ENCODE measurements at regions not wholly inside any gene's neighbourhood (a gene's known extent, or its start where the extent isn't known, plus 50 kb on each side); places are given as distances from the start of the nearest gene placed in this dataset.
"Not testable (repeated sequence)": the region's sequence is repeated elsewhere in the genome, so short reads cannot be mapped to it uniquely, and the experiment has no call there.

DNA sequence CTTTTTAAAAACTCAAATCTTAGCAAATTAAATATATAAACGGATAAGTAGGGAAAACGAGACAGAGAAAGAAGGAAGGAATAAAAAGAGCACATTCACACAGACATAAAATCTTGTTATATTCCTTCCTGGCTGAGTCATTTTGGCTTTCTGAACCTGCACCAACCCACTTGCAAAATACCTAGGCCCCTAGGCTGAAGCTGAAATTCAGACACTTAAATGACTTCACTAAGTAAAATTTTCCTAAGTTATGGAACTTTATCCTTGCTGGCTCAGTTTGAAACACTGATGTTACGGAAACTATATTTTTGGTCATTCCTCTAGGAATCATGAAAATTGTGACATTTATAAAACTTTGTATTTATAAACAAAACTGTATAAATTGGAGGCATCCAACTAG lies 462.8 kb upstream of the NFIA start:
- no peak for DNase-seq (ENCODE audit: low read depth)

DNA sequence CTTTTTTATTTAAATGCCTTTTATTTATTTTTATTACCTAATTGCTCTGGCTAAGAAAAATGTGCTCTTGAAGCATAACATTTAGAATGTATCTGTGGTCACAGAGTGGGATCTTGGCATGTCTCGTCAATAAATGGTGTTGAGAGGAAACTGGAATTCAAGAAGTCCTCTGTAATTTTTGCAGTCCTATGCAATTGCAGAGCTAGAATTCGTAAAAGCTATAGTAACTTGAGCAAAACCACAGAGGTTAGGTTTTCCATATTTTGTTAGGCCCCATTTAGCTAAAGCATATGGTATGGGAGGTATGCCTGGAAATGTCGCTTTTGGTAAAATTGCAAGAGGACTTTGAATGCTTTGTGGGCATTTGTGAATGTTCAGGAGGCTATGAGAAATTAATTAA lies 466.7 kb upstream of the NFIA start:
- no peak for DNase-seq (ENCODE audit: low read depth)
- Histone ChIP-seq H3K27me3 (ENCODE audit: control insufficient read depth, insufficient read depth, low read length) (no peaks in the 10 kb centered on the region), H3K4me3 (ENCODE audit: low read depth, low read length) (no peak overlapping the region), H3K36me3 (ENCODE audit: control insufficient read depth, insufficient read depth, low read length) (no peaks in the 10 kb centered on the region)
- TF ChIP-seq, protein P1, sequence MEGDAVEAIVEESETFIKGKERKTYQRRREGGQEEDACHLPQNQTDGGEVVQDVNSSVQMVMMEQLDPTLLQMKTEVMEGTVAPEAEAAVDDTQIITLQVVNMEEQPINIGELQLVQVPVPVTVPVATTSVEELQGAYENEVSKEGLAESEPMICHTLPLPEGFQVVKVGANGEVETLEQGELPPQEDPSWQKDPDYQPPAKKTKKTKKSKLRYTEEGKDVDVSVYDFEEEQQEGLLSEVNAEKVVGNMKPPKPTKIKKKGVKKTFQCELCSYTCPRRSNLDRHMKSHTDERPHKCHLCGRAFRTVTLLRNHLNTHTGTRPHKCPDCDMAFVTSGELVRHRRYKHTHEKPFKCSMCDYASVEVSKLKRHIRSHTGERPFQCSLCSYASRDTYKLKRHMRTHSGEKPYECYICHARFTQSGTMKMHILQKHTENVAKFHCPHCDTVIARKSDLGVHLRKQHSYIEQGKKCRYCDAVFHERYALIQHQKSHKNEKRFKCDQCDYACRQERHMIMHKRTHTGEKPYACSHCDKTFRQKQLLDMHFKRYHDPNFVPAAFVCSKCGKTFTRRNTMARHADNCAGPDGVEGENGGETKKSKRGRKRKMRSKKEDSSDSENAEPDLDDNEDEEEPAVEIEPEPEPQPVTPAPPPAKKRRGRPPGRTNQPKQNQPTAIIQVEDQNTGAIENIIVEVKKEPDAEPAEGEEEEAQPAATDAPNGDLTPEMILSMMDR (IDR thresholded peaks at IDR 0.05; ENCODE audit: insufficient read depth, low read length, poor library complexity, severe bottlenecking): no peak

More for the DNA sequence above, 462.8 kb upstream of the NFIA start:
- no peaks in the 10 kb centered on the region for H3K27me3 ChIP-seq (ENCODE audit: control insufficient read depth, insufficient read depth, low read length)
- H3K36me3 ChIP-seq (ENCODE audit: control insufficient read depth, insufficient read depth, low read length): no peaks in the 10 kb centered on the region
- TF ChIP-seq, protein P1 (IDR thresholded peaks at IDR 0.05; ENCODE audit: insufficient read depth, low read length, poor library complexity, severe bottlenecking): no peak
- no peak overlapping the region for H3K4me3 ChIP-seq (ENCODE audit: low read depth, low read length)

DNA sequence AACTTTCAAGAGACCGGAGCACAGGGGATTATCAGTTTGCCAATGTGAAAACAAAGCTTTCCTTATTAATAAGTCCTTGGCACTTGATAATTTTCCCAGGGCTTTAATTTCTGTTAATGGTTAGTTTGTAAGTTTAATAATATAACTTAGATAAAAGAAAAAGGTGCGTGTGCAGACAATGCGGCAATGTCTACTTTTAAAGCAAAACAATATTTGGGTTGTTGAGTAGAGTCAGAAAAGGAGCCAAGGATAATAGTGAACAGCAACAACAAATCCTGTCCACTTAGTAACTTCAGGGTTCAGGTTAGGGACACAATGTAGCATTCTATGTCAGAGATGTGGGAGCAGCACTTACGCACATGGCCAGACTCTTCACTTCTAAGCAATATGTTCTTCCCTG lies 469.6 kb upstream of the NFIA start:
- TF ChIP-seq, protein P1 (IDR thresholded peaks at IDR 0.05; ENCODE audit: insufficient read depth, low read length, poor library complexity, severe bottlenecking): no peak
- DNase-seq (ENCODE audit: low read depth): no peak
- Histone ChIP-seq H3K4me3 (ENCODE audit: low read depth, low read length) (no peak overlapping the region), H3K36me3 (ENCODE audit: control insufficient read depth, insufficient read depth, low read length) (no peaks in the 10 kb centered on the region), H3K27me3 (ENCODE audit: control insufficient read depth, insufficient read depth, low read length) (no peaks in the 10 kb centered on the region)

DNA sequence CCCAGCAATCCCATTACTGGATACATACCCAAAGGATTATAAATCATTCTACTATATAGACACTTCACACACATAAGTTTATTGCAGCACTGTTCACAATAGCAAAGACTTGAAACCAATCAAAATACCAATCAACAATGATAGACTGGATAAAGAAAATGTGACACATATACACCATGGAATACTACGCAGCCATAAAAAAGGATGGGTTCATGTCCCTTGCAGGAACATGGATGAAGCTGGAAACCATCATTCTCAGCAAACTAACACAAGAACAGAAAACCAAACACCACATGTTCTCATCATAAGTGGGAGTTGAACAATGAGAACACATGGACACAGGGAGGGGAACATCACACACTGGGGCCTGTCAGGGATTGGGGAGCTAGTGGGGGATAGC lies 475.4 kb upstream of the NFIA start:
- H3K27me3 ChIP-seq (ENCODE audit: control insufficient read depth, insufficient read depth, low read length); H3K4me3 ChIP-seq (ENCODE audit: low read depth, low read length); H3K36me3 ChIP-seq (ENCODE audit: control insufficient read depth, insufficient read depth, low read length); DNase-seq (ENCODE audit: low read depth): not testable (repeated sequence)

DNA sequence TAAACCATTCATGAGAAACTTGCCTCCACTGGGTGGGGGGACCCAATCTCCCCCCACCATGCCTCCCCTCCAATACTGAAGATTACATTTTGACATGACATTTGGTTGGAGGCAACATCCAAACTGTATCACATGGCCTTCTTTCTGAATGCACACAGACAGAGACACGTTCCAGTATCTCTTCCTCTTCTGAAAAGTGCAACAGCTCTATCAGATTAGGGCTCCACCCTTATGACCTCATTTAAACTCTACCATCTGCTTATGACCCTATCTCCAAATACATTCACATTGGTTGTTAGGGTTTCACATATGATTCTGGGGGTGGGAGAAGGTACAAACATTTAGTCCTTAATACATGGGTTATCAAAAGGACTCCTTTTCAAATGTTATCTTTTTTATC lies 481.8 kb upstream of the NFIA start:
- DNase-seq (ENCODE audit: low read depth): no peak
- TF ChIP-seq, protein P1 (IDR thresholded peaks at IDR 0.05; ENCODE audit: insufficient read depth, low read length, poor library complexity, severe bottlenecking): no peak
- no peaks in the 10 kb centered on the region for H3K36me3 ChIP-seq (ENCODE audit: control insufficient read depth, insufficient read depth, low read length)
- H3K4me3 ChIP-seq (ENCODE audit: low read depth, low read length): no peak overlapping the region
- no peaks in the 10 kb centered on the region for H3K27me3 ChIP-seq (ENCODE audit: control insufficient read depth, insufficient read depth, low read length)

DNA sequence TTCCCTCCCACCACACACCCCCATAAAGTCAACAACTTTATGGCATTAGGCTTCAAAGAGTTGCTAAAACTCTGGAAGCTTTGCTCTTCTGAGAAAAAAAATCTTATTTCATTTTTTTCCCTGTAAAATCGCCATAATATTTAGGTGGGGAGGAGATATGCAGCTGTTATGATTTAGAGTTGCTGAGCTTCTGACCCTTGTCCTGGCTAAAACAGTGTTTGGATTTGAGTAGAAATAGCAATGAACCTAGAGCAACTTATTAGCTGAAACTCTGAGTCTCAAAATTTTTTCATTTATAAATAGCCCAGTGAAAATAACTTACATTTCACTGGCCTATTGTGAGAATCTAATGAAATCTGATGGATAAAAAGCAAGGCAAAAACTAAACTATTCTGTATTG lies 482.8 kb upstream of the NFIA start:
- TF ChIP-seq, protein P1 (IDR thresholded peaks at IDR 0.05; ENCODE audit: insufficient read depth, low read length, poor library complexity, severe bottlenecking): no peak

More for the DNA sequence above, 482.8 kb upstream of the NFIA start:
- no peaks in the 10 kb centered on the region for H3K36me3 ChIP-seq (ENCODE audit: control insufficient read depth, insufficient read depth, low read length)
- H3K27me3 ChIP-seq (ENCODE audit: control insufficient read depth, insufficient read depth, low read length): no peaks in the 10 kb centered on the region
- no peak overlapping the region for H3K4me3 ChIP-seq (ENCODE audit: low read depth, low read length)
- no peak for DNase-seq (ENCODE audit: low read depth)

All from kidney epithelial cell (primary cell).